ENCODE measurements at regions not wholly inside any gene's neighbourhood (a gene's known extent, or its start where the extent isn't known, plus 50 kb on each side); places are given as distances from the start of the nearest gene placed in this dataset.

GRCh38 chr14:53448682-53449081 is 295.6 kb upstream of the DDHD1 start:
- H3T11ph ChIP-seq (ENCODE audit: low read length) = no peak overlapping the region
- WGBS (ENCODE audit: extremely low coverage, insufficient read length, low lambda C conversion rate) = no CpG with 5 or more reads among the region's 2 CpGs
- H2AK5ac ChIP-seq (ENCODE audit: insufficient read length, low read length) = no peak overlapping the region
- H3K23me2 ChIP-seq (ENCODE audit: insufficient read length, low read depth, low read length, poor library complexity, severe bottlenecking) = no peaks in the 10 kb centered on the region
- H2BK120ac ChIP-seq (ENCODE audit: low read depth, low read length, poor library complexity, severe bottlenecking) = no peak overlapping the region
- H3K4ac ChIP-seq (ENCODE audit: low read depth, low read length) = no peak overlapping the region
- H3K9ac ChIP-seq (ENCODE audit: extremely low read depth, insufficient read length, low read length) = no peak overlapping the region
- no peak overlapping the region for H3K4me2 ChIP-seq (ENCODE audit: insufficient read depth, insufficient read length, low read length)
- no peaks in the 10 kb centered on the region for H3K79me1 ChIP-seq (ENCODE audit: insufficient read depth, low read depth, low read length, poor library complexity, severe bottlenecking)
- H4K91ac ChIP-seq (ENCODE audit: insufficient read length, low read depth, low read length) = no peak overlapping the region
- H3K4me1 ChIP-seq (ENCODE audit: insufficient read depth, low read length) = no peaks in the 10 kb centered on the region
- no peak overlapping the region for H2BK12ac ChIP-seq (ENCODE audit: insufficient read length, low read depth, low read length)
- H4K8ac ChIP-seq (replicated peaks; ENCODE audit: insufficient read length, low read depth, low read length) = no peak overlapping the region
- no peak overlapping the region for H3K23ac ChIP-seq (ENCODE audit: insufficient read length, low read depth, low read length)
- Mint-ChIP-seq H3K4me3 (no peak overlapping the region), H3K4me1 (peaks cover 7 to 10% of the 10 kb centered on the region in 2 experiments; a peak in 3 of 4 replicates), H3K36me3 (ENCODE audit: insufficient read depth in 1 of 3, low read depth in 3 of 3) (no peaks in the 10 kb centered on the region), H3K9me3 (no peaks in the 10 kb centered on the region), H3K27ac (no peak overlapping the region), H3K27me3 (ENCODE audit: low read depth) (no peaks in the 10 kb centered on the region)
- TF ChIP-seq CTCF (conservative IDR thresholded peaks at IDR 0.05) = no peak
- H4K20me1 ChIP-seq (ENCODE audit: control insufficient read depth, insufficient read depth, insufficient read length) = no peaks in the 10 kb centered on the region
- no peaks in the 10 kb centered on the region for H3K27me3 ChIP-seq (ENCODE audit: insufficient read depth, low read length)
- no peak for DNase-seq
- no peak overlapping the region for H3K27ac ChIP-seq (ENCODE audit: insufficient read length, low read depth, low read length)
- H4K5ac ChIP-seq (ENCODE audit: insufficient read length, low read depth, low read length) = no peak overlapping the region
- no peak overlapping the region for H2AFZ ChIP-seq (ENCODE audit: low read length)
- no peaks in the 10 kb centered on the region for H3K79me2 ChIP-seq (ENCODE audit: insufficient read depth, low read length)
- H2BK15ac ChIP-seq (ENCODE audit: low read depth, low read length) = no peak overlapping the region
- no peaks in the 10 kb centered on the region for H3K9me3 ChIP-seq (ENCODE audit: control insufficient read depth, low read depth, low read length)
- H3K14ac ChIP-seq (ENCODE audit: insufficient read depth, low read length) = no peak overlapping the region
- no peak overlapping the region for H2BK5ac ChIP-seq (ENCODE audit: insufficient read length, low read length)
- H3K18ac ChIP-seq (ENCODE audit: insufficient read length, low read depth, low read length) = no peak overlapping the region
- no peak overlapping the region for H2BK20ac ChIP-seq (ENCODE audit: low read depth, low read length, poor library complexity, severe bottlenecking)
- no peak overlapping the region for H3K56ac ChIP-seq (ENCODE audit: insufficient read length, low read depth, low read length)
